ENCODE measurements at regions not wholly inside any gene's neighbourhood (a gene's known extent, or its start where the extent isn't known, plus 50 kb on each side); places are given as distances from the start of the nearest gene placed in this dataset.
"Not testable (repeated sequence)": the region's sequence is repeated elsewhere in the genome, so short reads cannot be mapped to it uniquely, and the experiment has no call there.

GRCh38 chr6:115203381-115203780 lies 857.3 kb downstream of the FRK start:
- Mint-ChIP-seq H3K27me3 (ENCODE audit: insufficient read depth) (no peaks in the 10 kb centered on the region), H3K9me3 (peaks cover 49% of the 10 kb centered on the region), H3K4me1 (ENCODE audit: low read depth) (no peaks in the 10 kb centered on the region), H3K27ac (no peak overlapping the region), H3K36me3 (ENCODE audit: low read depth) (no peaks in the 10 kb centered on the region), H3K4me3 (no peak overlapping the region)
- TF ChIP-seq, protein P1, sequence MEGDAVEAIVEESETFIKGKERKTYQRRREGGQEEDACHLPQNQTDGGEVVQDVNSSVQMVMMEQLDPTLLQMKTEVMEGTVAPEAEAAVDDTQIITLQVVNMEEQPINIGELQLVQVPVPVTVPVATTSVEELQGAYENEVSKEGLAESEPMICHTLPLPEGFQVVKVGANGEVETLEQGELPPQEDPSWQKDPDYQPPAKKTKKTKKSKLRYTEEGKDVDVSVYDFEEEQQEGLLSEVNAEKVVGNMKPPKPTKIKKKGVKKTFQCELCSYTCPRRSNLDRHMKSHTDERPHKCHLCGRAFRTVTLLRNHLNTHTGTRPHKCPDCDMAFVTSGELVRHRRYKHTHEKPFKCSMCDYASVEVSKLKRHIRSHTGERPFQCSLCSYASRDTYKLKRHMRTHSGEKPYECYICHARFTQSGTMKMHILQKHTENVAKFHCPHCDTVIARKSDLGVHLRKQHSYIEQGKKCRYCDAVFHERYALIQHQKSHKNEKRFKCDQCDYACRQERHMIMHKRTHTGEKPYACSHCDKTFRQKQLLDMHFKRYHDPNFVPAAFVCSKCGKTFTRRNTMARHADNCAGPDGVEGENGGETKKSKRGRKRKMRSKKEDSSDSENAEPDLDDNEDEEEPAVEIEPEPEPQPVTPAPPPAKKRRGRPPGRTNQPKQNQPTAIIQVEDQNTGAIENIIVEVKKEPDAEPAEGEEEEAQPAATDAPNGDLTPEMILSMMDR (IDR thresholded peaks at IDR 0.05): no peak
- no peak for DNase-seq

- Mint-ChIP-seq H3K4me1 (ENCODE audit: low read depth) (no peaks in the 10 kb centered on the region), H3K27ac (no peak overlapping the region), H3K9me3 (peaks cover 29% of the 10 kb centered on the region), H3K4me3 (no peak overlapping the region), H3K36me3 (ENCODE audit: low read depth) (no peaks in the 10 kb centered on the region), H3K27me3 (ENCODE audit: insufficient read depth) (no peaks in the 10 kb centered on the region; the same call in 1 of the 2 replicates)
- TF ChIP-seq, protein P1 (IDR thresholded peaks at IDR 0.05): no peak
- DNase-seq: no peak
These were observed 852.3 kb upstream of the HS3ST5 start for GRCh38 chr6:115194981-115195638.

DNA sequence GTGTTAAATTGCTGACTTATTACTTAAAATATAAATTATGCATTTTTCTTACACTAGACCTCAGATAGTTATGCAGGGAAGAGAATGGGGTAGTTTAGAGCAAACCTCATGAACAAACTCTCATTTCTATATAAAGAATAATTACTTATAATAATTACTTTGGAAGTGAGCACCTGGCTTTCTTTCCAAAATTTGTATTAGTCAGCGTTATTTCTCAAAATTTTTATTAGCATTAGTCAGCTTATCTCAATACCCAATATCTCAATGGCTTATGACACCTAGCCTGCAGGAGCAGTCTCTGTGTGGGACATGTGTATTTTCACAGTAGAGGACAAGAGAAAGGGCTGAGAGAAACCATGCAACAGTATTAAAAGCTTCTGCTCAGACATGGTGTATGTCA lies 849.2 kb upstream of the HS3ST5 start:
- H3K36me3 Mint-ChIP-seq (ENCODE audit: low read depth): peaks cover 4% of the 10 kb centered on the region; the same call in 1 of the 2 replicates
- no peak overlapping the region for H3K4me3 Mint-ChIP-seq
- H3K27me3 Mint-ChIP-seq (ENCODE audit: insufficient read depth): peaks cover 1% of the 10 kb centered on the region; the same call in 1 of the 2 replicates
- TF ChIP-seq, protein P1 (IDR thresholded peaks at IDR 0.05): no peak
- H3K27ac Mint-ChIP-seq: no peak overlapping the region
- peaks cover 9% of the 10 kb centered on the region for H3K9me3 Mint-ChIP-seq
- DNase-seq: no peak
- no peaks in the 10 kb centered on the region for H3K4me1 Mint-ChIP-seq (ENCODE audit: low read depth)

- Mint-ChIP-seq H3K27me3 (ENCODE audit: insufficient read depth) (peaks cover 1% of the 10 kb centered on the region; the same call in 1 of the 2 replicates), H3K27ac (no peak overlapping the region), H3K4me3 (no peak overlapping the region), H3K9me3 (peaks cover 17% of the 10 kb centered on the region), H3K36me3 (ENCODE audit: low read depth) (peaks cover 4% of the 10 kb centered on the region; the same call in 1 of the 2 replicates), H3K4me1 (ENCODE audit: low read depth) (no peaks in the 10 kb centered on the region)
- DNase-seq: no peak
- TF ChIP-seq, protein P1 (IDR thresholded peaks at IDR 0.05): no peak
These were observed 847.7 kb upstream of the HS3ST5 start for GRCh38 chr6:115190534-115190933.

- not testable (repeated sequence) for H3K4me1 Mint-ChIP-seq (ENCODE audit: low read depth); DNase-seq; H3K36me3 Mint-ChIP-seq (ENCODE audit: low read depth); H3K27ac Mint-ChIP-seq; H3K4me3 Mint-ChIP-seq; H3K27me3 Mint-ChIP-seq (ENCODE audit: insufficient read depth)
- peaks cover 22% of the 10 kb centered on the region for H3K9me3 Mint-ChIP-seq
These were observed 832.6 kb upstream of the HS3ST5 start for GRCh38 chr6:115175456-115175855.

DNA sequence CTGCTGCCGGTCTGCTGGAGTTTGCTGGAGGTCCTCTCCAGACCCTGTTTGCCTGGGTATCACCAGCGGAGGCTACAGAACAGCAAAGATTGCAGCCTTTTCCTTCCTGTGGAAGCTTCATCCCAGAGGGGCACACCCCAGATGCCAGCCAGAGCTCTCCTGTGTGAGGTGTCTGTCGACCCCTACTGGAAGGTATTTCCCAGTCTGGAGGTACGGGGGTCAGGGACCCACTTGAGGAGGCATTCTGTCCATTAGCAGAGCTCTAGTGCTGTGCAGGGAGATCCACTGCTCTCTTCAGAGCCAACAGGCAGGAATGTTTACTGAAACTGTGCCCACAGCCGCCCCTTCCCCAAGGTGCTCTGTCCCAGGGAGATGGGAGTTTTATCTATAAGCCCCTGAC lies 823.1 kb upstream of the HS3ST5 start:
- H3K4me3 Mint-ChIP-seq; H3K27ac Mint-ChIP-seq; H3K36me3 Mint-ChIP-seq (ENCODE audit: low read depth); DNase-seq; H3K4me1 Mint-ChIP-seq (ENCODE audit: low read depth); H3K27me3 Mint-ChIP-seq (ENCODE audit: insufficient read depth): not testable (repeated sequence)
- H3K9me3 Mint-ChIP-seq: peaks cover 38% of the 10 kb centered on the region

Data from HFFc6 (cell line).